HEK293T (cell line): ENCODE measurements at regions not wholly inside any gene's neighbourhood (a gene's known extent, or its start where the extent isn't known, plus 50 kb on each side); places are given as distances from the start of the nearest gene placed in this dataset.

Experiments used
- CTCF ChIA-PET: fragments of 350-600 bp; formaldehyde crosslinking; extraction: SDS; loops from one replicate; lab custom pipeline; 2021; ENCODE audit warnings: antibody characterized with exemption, inconsistent platforms; lab: Yijun Ruan, JAX
- POLR2A ChIA-PET: fragments of 350-600 bp; formaldehyde crosslinking; extraction: SDS; loops from one replicate; lab custom pipeline; 2020; ENCODE audit warnings: antibody characterized with exemption, inconsistent platforms; lab: Yijun Ruan, JAX
- DNase-seq: peaks from one replicate; pipeline ENCODE4 v3.0.0; 2012; ENCODE audit warnings: mixed read lengths; ENCODE audit errors: extremely low spot score
- ARNT ChIP-seq: fragments of 450-650 bp; IDR thresholded peaks from 2 replicates; pipeline ENCODE4 v1.6.1; 2017; ENCODE audit warnings: mild to moderate bottlenecking
- BHLHE40 ChIP-seq: fragments of 450-650 bp; IDR thresholded peaks from 2 replicates; pipeline ENCODE4 v1.6.1; 2016; ENCODE audit warnings: mild to moderate bottlenecking, moderate library complexity, borderline replicate concordance
- CTBP1 ChIP-seq: fragments of 450-650 bp; IDR thresholded peaks from 2 replicates; pipeline ENCODE4 v1.6.1; 2016; ENCODE audit warnings: borderline replicate concordance
- ELF4 ChIP-seq: fragments of 450-650 bp; IDR thresholded peaks from 2 replicates; pipeline ENCODE4 v1.6.1; 2017; ENCODE audit warnings: antibody characterized with exemption
- FOXA1 ChIP-seq: fragments of 450-650 bp; IDR thresholded peaks from 2 replicates; pipeline ENCODE4 v1.6.1; 2016; ENCODE audit warnings: mild to moderate bottlenecking
- FOXK2 ChIP-seq: fragments of 450-650 bp; IDR thresholded peaks from 2 replicates; pipeline ENCODE4 v1.6.1; 2016; ENCODE audit warnings: mild to moderate bottlenecking
- FOXM1 ChIP-seq: fragments of 450-650 bp; IDR thresholded peaks from 2 replicates; pipeline ENCODE4 v1.6.1; 2017; ENCODE audit warnings: mild to moderate bottlenecking, borderline replicate concordance
- HDGF ChIP-seq: fragments of 450-650 bp; IDR thresholded peaks from 2 replicates; pipeline ENCODE4 v1.6.1; 2017; ENCODE audit warnings: antibody characterized with exemption, borderline replicate concordance
- L3MBTL2 ChIP-seq: fragments of 450-650 bp; conservative IDR thresholded peaks from 2 replicates; pipeline ENCODE4 v1.6.1; 2016; ENCODE audit warnings: mild to moderate bottlenecking
- LEF1 ChIP-seq: fragments of 450-650 bp; IDR thresholded peaks from 2 replicates; pipeline ENCODE4 v1.6.1; 2017; ENCODE audit warnings: mild to moderate bottlenecking, borderline replicate concordance
- NFRKB ChIP-seq: fragments of 450-650 bp; IDR thresholded peaks from 2 replicates; pipeline ENCODE4 v1.6.1; 2016; ENCODE audit warnings: mild to moderate bottlenecking, moderate library complexity
- PKNOX1 ChIP-seq: fragments of 450-650 bp; IDR thresholded peaks from 2 replicates; pipeline ENCODE4 v1.6.1; 2016
- SP1 ChIP-seq: fragments of 450-650 bp; IDR thresholded peaks from 2 replicates; pipeline ENCODE4 v1.6.1; 2017
- SUZ12 ChIP-seq: fragments of 450-650 bp; IDR thresholded peaks from 2 replicates; pipeline ENCODE4 v1.6.1; 2016; ENCODE audit warnings: mild to moderate bottlenecking
- TARDBP ChIP-seq: fragments of 450-650 bp; IDR thresholded peaks from 2 replicates; pipeline ENCODE4 v1.6.1; 2016
- ZNF384 ChIP-seq: fragments of 450-650 bp; IDR thresholded peaks from 2 replicates; pipeline ENCODE4 v1.6.1; 2016

GRCh38 chr11:128161994-128162393 lies 425.4 kb downstream of the ETS1 start:
- CTCF ChIA-PET, result no interaction called here
- POLR2A ChIA-PET, result no interaction called here
- TF ChIP-seq ELF4 (no peak), FOXA1 (no peak), TARDBP (no peak)
- no peak for DNase-seq

- TF ChIP-seq ELF4 (no peak), ARNT (no peak), SP1 (no peak), SUZ12 (no peak), L3MBTL2 (no peak), LEF1 (no peak), PKNOX1 (no peak), HDGF (no peak), BHLHE40 (no peak), NFRKB (no peak), ZNF384 (no peak), FOXA1 (no peak)
- CTCF ChIA-PET, result no interaction called here
- POLR2A ChIA-PET, result no interaction called here
Measured at GRCh38 chr11:128161436-128161835, 425.9 kb downstream of the ETS1 start.

DNA sequence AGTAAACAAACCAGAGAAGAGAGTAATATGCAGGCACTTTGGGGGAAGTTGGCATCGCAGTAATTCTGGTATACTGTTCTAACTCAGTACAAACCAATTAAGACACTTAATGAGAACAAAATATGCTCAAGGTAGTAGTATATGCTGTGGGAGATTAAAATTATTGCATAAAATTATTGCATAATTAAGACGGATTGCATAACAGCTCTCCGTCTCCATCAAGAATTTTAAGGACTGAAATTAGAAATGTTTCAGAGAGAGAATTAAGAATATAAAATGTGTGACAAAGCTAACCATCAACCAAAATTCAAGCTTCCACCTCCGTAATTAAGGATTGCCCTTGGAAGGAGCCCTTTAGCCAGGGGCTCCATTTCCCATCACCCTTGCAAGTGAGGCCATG lies 428.5 kb downstream of the ETS1 start:
- no peak for DNase-seq
- CTCF ChIA-PET, result interaction anchor here (0.5 to 3.6 kb wide), 4 partner anchors 11 to 139 kb away, joined by 3 to 36 read pairs (median 5); no protein-coding TSS in a partner anchor
- POLR2A ChIA-PET, result no interaction called here
- no peak for TF ChIP-seq ZNF384
- TF ChIP-seq PKNOX1, result no peak
- no peak for TF ChIP-seq NFRKB
- no peak for TF ChIP-seq FOXK2
- no peak for TF ChIP-seq ARNT
- no peak for TF ChIP-seq CTBP1
- no peak for TF ChIP-seq SUZ12
- no peak for TF ChIP-seq SP1
- no peak for TF ChIP-seq FOXA1
- TF ChIP-seq FOXM1, result no peak
- no peak for TF ChIP-seq BHLHE40

More at GRCh38 chr11:128161436-128161835, 425.9 kb downstream of the ETS1 start:
- DNase-seq, result no peak

DNA sequence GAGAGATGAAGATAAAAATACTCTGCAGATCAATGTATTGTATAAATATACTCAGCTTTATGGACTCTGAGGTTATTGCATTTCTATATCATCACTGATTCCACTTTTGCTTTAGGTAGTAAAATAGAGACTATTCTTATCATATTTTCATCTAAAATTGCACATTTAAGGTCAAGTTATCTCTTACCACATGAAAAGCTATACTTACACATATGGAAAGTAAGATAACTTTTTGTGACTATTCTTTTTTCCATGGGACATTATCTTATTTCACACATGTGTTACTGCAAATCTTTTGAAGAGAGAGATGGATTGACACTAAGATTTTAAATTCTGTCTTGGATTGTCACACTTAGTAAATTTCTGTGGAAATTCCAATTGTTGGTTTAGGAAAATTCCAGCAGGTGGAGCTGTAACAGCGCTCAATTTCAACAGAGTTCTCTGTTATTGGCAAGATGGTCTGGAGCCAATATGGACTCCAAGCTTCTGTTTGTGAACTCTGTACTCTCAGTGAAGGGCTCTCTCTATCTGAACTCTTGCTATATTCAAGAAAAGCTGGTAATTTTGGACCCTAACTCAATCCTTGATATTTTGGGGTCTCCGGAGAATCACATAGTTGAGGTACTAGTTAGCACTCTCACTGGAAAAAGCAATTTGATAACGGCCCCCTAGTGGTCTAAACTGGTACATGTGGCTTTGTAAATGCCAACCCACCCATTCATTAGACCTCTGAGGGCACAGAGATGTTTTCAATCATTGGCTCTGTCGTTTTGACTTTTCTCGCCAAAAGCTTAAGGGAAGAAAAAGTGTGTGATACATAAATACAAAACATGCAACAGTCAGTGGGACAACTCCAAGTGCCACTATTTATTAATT lies 429.7 kb downstream of the ETS1 start:
- TF ChIP-seq TARDBP (no peak), LEF1 (no peak), HDGF (no peak), SP1 (no peak), ZNF384 (no peak), FOXA1 (no peak), SUZ12 (no peak)
- POLR2A ChIA-PET, result no interaction called here
- peak; percentile 64 for DNase-seq

DNA sequence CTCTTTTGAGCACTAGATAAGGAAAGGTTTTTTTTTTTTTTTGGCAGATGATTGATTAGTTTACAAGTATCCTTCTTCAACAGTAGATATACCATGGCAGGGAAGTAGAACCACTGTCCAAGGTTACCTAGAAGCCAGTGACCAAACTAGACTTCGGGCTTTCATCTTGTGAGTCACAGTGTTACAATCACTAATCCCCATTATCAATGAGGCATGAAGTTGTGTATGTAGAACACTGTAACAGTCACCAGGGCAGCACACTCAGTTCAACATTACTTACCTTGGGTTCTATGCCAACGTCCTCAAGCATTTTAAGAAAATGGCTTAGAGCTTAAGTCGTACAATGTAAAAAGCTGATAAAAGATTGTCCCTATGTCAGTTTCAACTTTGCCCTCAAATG lies 430.9 kb downstream of the ETS1 start:
- CTCF ChIA-PET, result interaction anchor here (1.5 to 3.6 kb wide), 4 partner anchors 14 to 127 kb away, joined by 4 to 36 read pairs (median 7); no protein-coding TSS in a partner anchor

More for the DNA sequence above, 429.7 kb downstream of the ETS1 start:
- CTCF ChIA-PET, result interaction anchor here (0.6 to 3.6 kb wide), 28 partner anchors 9 to 799 kb away, joined by 3 to 36 read pairs (median 4); no protein-coding TSS in a partner anchor

More for the DNA sequence above, 430.9 kb downstream of the ETS1 start:
- TF ChIP-seq LEF1 (no peak), ELF4 (no peak), CTBP1 (no peak), SUZ12 (no peak), BHLHE40 (no peak), FOXA1 (no peak), PKNOX1 (no peak), NFRKB (no peak), FOXK2 (no peak), HDGF (no peak), L3MBTL2 (no peak), ZNF384 (no peak), TARDBP (no peak), SP1 (no peak), ARNT (no peak), FOXM1 (no peak)
- POLR2A ChIA-PET, result no interaction called here
- DNase-seq, result no peak
